SH-SY5Y (cell line): ENCODE measurements at regions not wholly inside any gene's neighbourhood (a gene's known extent, or its start where the extent isn't known, plus 50 kb on each side); places are given as distances from the start of the nearest gene placed in this dataset.

Experiments used
- GATA2 ChIP-seq: IDR thresholded peaks from 2 replicates; pipeline ENCODE4 v1.6.1; 2011; ENCODE audit warnings: mild to moderate bottlenecking, low read depth, low read length
- GATA3 ChIP-seq: IDR thresholded peaks from 2 replicates; pipeline ENCODE4 v1.6.1; 2011; ENCODE audit warnings: low read depth, mild to moderate bottlenecking, low read length, moderate library complexity

DNA sequence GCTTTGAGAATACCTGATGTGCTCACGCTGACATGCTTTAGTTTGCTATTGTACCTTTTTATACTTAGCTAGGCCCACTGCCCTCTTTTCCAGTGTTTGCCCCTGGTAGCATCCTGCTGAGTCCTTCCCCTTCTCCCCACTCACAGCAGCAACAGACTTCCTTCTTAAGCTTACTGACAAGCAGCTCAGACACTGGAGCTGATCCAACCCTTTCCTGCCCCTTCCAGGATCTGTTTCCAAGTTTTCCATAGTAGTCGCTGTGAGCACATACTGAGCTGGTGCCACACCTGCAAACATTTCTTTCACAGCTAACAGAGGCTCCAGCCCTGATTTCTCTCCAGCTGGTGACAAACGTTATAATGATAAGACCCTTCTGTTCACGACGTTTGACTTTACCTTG lies 991.4 kb upstream of the CELF4 start:
- TF ChIP-seq GATA2 (no peak), GATA3 (no peak)
